A172 (cell line): ENCODE measurements at regions not wholly inside any gene's neighbourhood (a gene's known extent, or its start where the extent isn't known, plus 50 kb on each side); places are given as distances from the start of the nearest gene placed in this dataset.

Experiments used
- DNase-seq: peaks from one replicate; pipeline ENCODE4 v3.0.0-alpha.2; 2015; ENCODE audit warnings: low spot score

GRCh38 chr16:82567175-82567574 lies 59.6 kb upstream of the CDH13 start:
- DNase-seq: no peak

GRCh38 chr16:82563401-82563800 lies 63.4 kb upstream of the CDH13 start:
- DNase-seq: no peak

GRCh38 chr16:82562183-82562683 lies 64.5 kb upstream of the CDH13 start:
- no peak for DNase-seq

GRCh38 chr16:82560805-82561325 lies 65.9 kb upstream of the CDH13 start:
- no peak for DNase-seq

GRCh38 chr16:82544378-82545160 lies 82.2 kb upstream of the CDH13 start:
- DNase-seq: no peak

GRCh38 chr16:82542714-82543113 lies 84.1 kb upstream of the CDH13 start:
- no peak for DNase-seq

- DNase-seq: no peak
Observed at GRCh38 chr16:82541103-82541502, 85.7 kb upstream of the CDH13 start.

GRCh38 chr16:82535764-82536163 lies 91.0 kb upstream of the CDH13 start:
- no peak for DNase-seq

GRCh38 chr16:82535262-82535661 lies 91.5 kb upstream of the CDH13 start:
- DNase-seq: no peak

- DNase-seq: no peak
Observed at GRCh38 chr16:82533189-82533588, 93.6 kb upstream of the CDH13 start.

- DNase-seq: no peak
Observed at GRCh38 chr16:82530883-82531282, 95.9 kb upstream of the CDH13 start.

- DNase-seq: no peak
Observed at GRCh38 chr16:82527101-82527500, 99.7 kb upstream of the CDH13 start.

- no peak for DNase-seq
Observed at GRCh38 chr16:82524976-82525375, 101.8 kb upstream of the CDH13 start.

GRCh38 chr16:82523815-82524214 lies 103.0 kb upstream of the CDH13 start:
- DNase-seq: no peak

GRCh38 chr16:82522026-82522425 lies 104.7 kb upstream of the CDH13 start:
- no peak for DNase-seq

- no peak for DNase-seq
Observed at GRCh38 chr16:82518811-82519210, 108.0 kb upstream of the CDH13 start.

- no peak for DNase-seq
Observed at GRCh38 chr16:82514262-82514661, 112.5 kb upstream of the CDH13 start.

GRCh38 chr16:82510789-82511305 lies 115.9 kb upstream of the CDH13 start:
- DNase-seq: no peak

GRCh38 chr16:82509691-82510430 lies 116.9 kb upstream of the CDH13 start:
- DNase-seq: no peak

- no peak for DNase-seq
Observed at GRCh38 chr16:82506692-82507670, 119.8 kb upstream of the CDH13 start.

- DNase-seq: no peak
Observed at GRCh38 chr16:82504836-82505235, 121.9 kb upstream of the CDH13 start.
